Suprapubic skin (tissue), 4 donors: ENCODE measurements at regions not wholly inside any gene's neighbourhood (a gene's known extent, or its start where the extent isn't known, plus 50 kb on each side); places are given as distances from the start of the nearest gene placed in this dataset.
A peak's percentile ranks its signal among the peaks of the same experiment; 100 is the strongest.

ENCODE experiments used
- DNase-seq, 2 donors: peaks; one replicate each; pipeline ENCODE4 v3.0.0-alpha.2; 2019; ENCODE audit warnings: low spot score in 2 of 2
- H3K27ac ChIP-seq: fragments of 200-600 bp; sonication (generic); one replicate; pipeline ENCODE4 v1.5.1; 2019
- H3K27me3 ChIP-seq: fragments of 200-600 bp; sonication (generic); one replicate; pipeline ENCODE4 v1.5.1; 2019
- H3K36me3 ChIP-seq: fragments of 200-600 bp; sonication (generic); one replicate; pipeline ENCODE4 v1.5.1; 2019
- H3K4me1 ChIP-seq: fragments of 200-600 bp; sonication (generic); one replicate; pipeline ENCODE4 v1.5.1; 2019
- H3K4me3 ChIP-seq: fragments of 200-600 bp; sonication (generic); one replicate; pipeline ENCODE4 v1.5.1; 2019; ENCODE audit warnings: mild to moderate bottlenecking
- H3K9me3 ChIP-seq: fragments of 200-600 bp; sonication (generic); one replicate; pipeline ENCODE4 v1.5.1; 2019
- CTCF ChIP-seq, 2 donors: fragments of 200-600 bp in 1 of 2; fragments of 450-650 bp in 1 of 2; sonication (generic) in 1 of 2; IDR thresholded peaks; one replicate each; pipeline ENCODE4 v1.5.1; 2016 to 2019; ENCODE audit warnings: antibody characterized with exemption in 2 of 2, mild to moderate bottlenecking in 1 of 2, moderate library complexity in 1 of 2
- EP300 ChIP-seq: sonication (generic); formaldehyde crosslinking; IDR thresholded peaks from one replicate; pipeline ENCODE4 v1.6.1; 2017; ENCODE audit warnings: antibody characterized with exemption
- POLR2A ChIP-seq, 2 donors: fragments of 450-650 bp; IDR thresholded peaks; one replicate each; pipeline ENCODE4 v1.6.1; 2017; ENCODE audit warnings: antibody characterized with exemption in 2 of 2, mild to moderate bottlenecking in 2 of 2, moderate library complexity in 2 of 2
- POLR2AphosphoS5 ChIP-seq, 3 donors: sonication (generic); formaldehyde crosslinking; IDR thresholded peaks; one replicate each; pipeline ENCODE4 v1.6.1; 2017; ENCODE audit warnings: antibody characterized with exemption in 3 of 3
- WGBS: methylation state at CpG from one replicate; pipeline ENCODE4 v1.1.5; 2018; 5-methylcytosine and 5-hydroxymethylcytosine counted together

- Histone ChIP-seq H3K36me3 (no peaks in the 10 kb centered on the region), H3K27ac (peak overlapping the region; percentile 30), H3K4me3 (no peak overlapping the region), H3K9me3 (no peaks in the 10 kb centered on the region), H3K4me1 (peaks cover 41% of the 10 kb centered on the region), H3K27me3 (no peaks in the 10 kb centered on the region)
- TF ChIP-seq CTCF (IDR thresholded peaks at IDR 0.05) (no peak), POLR2AphosphoS5 (IDR thresholded peaks at IDR 0.05) (no peak)
- peak in 1 of 2 donors; percentile 80 for DNase-seq
- 80% methylated on average over 11 of the region's 19 CpGs for WGBS
These were observed 138.0 kb upstream of the GLI2 start for GRCh38 chr2:120597595-120598193.

- no peak for TF ChIP-seq POLR2AphosphoS5 (IDR thresholded peaks at IDR 0.05)
- no peak for TF ChIP-seq CTCF (IDR thresholded peaks at IDR 0.05)
- no peak for TF ChIP-seq POLR2A (IDR thresholded peaks at IDR 0.05)
- TF ChIP-seq EP300, result no peak
- Histone ChIP-seq H3K4me3 (no peak overlapping the region), H3K36me3 (no peaks in the 10 kb centered on the region), H3K9me3 (no peaks in the 10 kb centered on the region), H3K27me3 (no peaks in the 10 kb centered on the region), H3K27ac (no peak overlapping the region), H3K4me1 (peaks cover 41% of the 10 kb centered on the region)
- DNase-seq, result no peak
- WGBS, result 100% methylated on average over 4 of the region's 5 CpGs
These were observed 137.3 kb upstream of the GLI2 start for GRCh38 chr2:120598416-120598815.

- TF ChIP-seq POLR2AphosphoS5 (IDR thresholded peaks at IDR 0.05) (no peak), EP300 (no peak), CTCF (IDR thresholded peaks at IDR 0.05) (no peak), POLR2A (IDR thresholded peaks at IDR 0.05) (no peak)
- H3K27me3 ChIP-seq, result no peaks in the 10 kb centered on the region
- no peak overlapping the region for H3K4me3 ChIP-seq
- no peaks in the 10 kb centered on the region for H3K36me3 ChIP-seq
- DNase-seq, result no peak
- 82% methylated on average over 7 of the region's 7 CpGs for WGBS
- H3K27ac ChIP-seq, result no peak overlapping the region
- H3K9me3 ChIP-seq, result no peaks in the 10 kb centered on the region
- H3K4me1 ChIP-seq, result peaks cover 36% of the 10 kb centered on the region
These were observed 136.6 kb upstream of the GLI2 start for GRCh38 chr2:120599072-120599471.

- Histone ChIP-seq H3K27me3 (no peaks in the 10 kb centered on the region), H3K4me1 (peaks cover 30% of the 10 kb centered on the region), H3K27ac (no peak overlapping the region), H3K9me3 (no peaks in the 10 kb centered on the region), H3K36me3 (no peaks in the 10 kb centered on the region), H3K4me3 (no peak overlapping the region)
- DNase-seq, result no peak
- no peak for TF ChIP-seq EP300
- no peak for TF ChIP-seq CTCF (IDR thresholded peaks at IDR 0.05)
- no peak for TF ChIP-seq POLR2A (IDR thresholded peaks at IDR 0.05)
- TF ChIP-seq POLR2AphosphoS5 (IDR thresholded peaks at IDR 0.05), result no peak
- WGBS, result 68% methylated on average over 7 of the region's 7 CpGs
These were observed 136.0 kb upstream of the GLI2 start for GRCh38 chr2:120599656-120600055.

- 92% methylated on average over 7 of the region's 7 CpGs for WGBS
- Histone ChIP-seq H3K4me1 (peaks cover 26% of the 10 kb centered on the region), H3K27me3 (no peaks in the 10 kb centered on the region), H3K4me3 (no peak overlapping the region), H3K9me3 (no peaks in the 10 kb centered on the region), H3K36me3 (no peaks in the 10 kb centered on the region), H3K27ac (no peak overlapping the region)
- DNase-seq, result no peak
- TF ChIP-seq POLR2AphosphoS5 (IDR thresholded peaks at IDR 0.05) (no peak), CTCF (IDR thresholded peaks at IDR 0.05) (no peak), EP300 (no peak), POLR2A (IDR thresholded peaks at IDR 0.05) (no peak)
These were observed 135.3 kb upstream of the GLI2 start for GRCh38 chr2:120600335-120600734.
